Peyer's patch (tissue), 4 donors: ENCODE measurements at regions not wholly inside any gene's neighbourhood (a gene's known extent, or its start where the extent isn't known, plus 50 kb on each side); places are given as distances from the start of the nearest gene placed in this dataset.

Experiments
- DNase-seq, 3 donors: peaks; one replicate each; pipeline ENCODE4 v3.0.0-alpha.2; 2017 to 2019
- H3K27ac ChIP-seq, 4 donors: fragments of 200-600 bp; sonication (generic); one replicate each; pipeline ENCODE4 v1.5.1; 2016 to 2019
- H3K27me3 ChIP-seq, 2 donors: fragments of 200-600 bp; sonication (generic); one replicate each; pipeline ENCODE4 v1.5.1; 2019
- H3K36me3 ChIP-seq, 3 donors: fragments of 200-600 bp; sonication (generic); one replicate each; pipeline ENCODE4 v1.5.1; 2016 to 2019
- H3K4me1 ChIP-seq, 4 donors: fragments of 200-600 bp; sonication (generic); one replicate each; pipeline ENCODE4 v1.5.1; 2016 to 2019
- H3K4me3 ChIP-seq, 4 donors: fragments of 200-600 bp; sonication (generic); 1 replicate in 3 of 4; 2 replicates in 1 of 4; pipeline ENCODE4 v1.5.1; 2016 to 2019; ENCODE audit warnings: mild to moderate bottlenecking in 1 of 4
- H3K9me3 ChIP-seq, 4 donors: fragments of 200-600 bp; sonication (generic); one replicate each; pipeline ENCODE4 v1.5.1; 2016 to 2019; ENCODE audit warnings: mild to moderate bottlenecking in 1 of 4
- POLR2A ChIP-seq, 2 donors: fragments of 450-650 bp; IDR thresholded peaks; one replicate each; pipeline ENCODE4 v1.5.1; 2017; ENCODE audit warnings: antibody characterized with exemption in 2 of 2, mild to moderate bottlenecking in 2 of 2, moderate library complexity in 2 of 2
- TF ChIP-seq, protein P1 (sequence below), 6 experiments: fragments of 450-650 bp in 4 of 6; fragments of 200-600 bp in 2 of 6; sonication (generic) in 1 of 6; IDR thresholded peaks; one replicate each; pipeline ENCODE4 v1.5.1; 2017 to 2019; ENCODE audit warnings: antibody characterized with exemption in 6 of 6, mild to moderate bottlenecking in 3 of 6, moderate library complexity in 1 of 6

GRCh38 chr4:12965334-12965733 lies 518.8 kb downstream of the RAB28 start:
- no peak overlapping the region for H3K4me3 ChIP-seq

DNA sequence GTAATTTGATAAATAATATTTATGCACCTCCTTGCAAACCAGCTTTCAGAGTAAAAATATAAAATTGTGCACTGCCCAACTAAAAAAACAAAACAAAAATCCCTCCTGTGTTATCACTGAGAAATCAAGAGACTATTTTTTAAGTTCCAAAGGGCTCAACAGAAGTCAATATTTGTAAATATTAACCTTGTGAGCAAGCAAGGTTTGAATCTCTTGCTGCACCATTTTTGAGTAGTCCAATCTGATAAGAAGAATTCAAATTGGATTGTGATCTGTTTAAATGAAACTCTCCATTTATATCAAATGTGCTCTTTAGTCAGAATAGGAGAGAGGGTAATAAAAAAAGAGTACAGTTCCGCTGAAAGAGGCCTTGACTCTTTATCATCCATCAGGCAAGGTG lies 520.2 kb downstream of the RAB28 start:
- H3K27ac ChIP-seq = no peak overlapping the region
- H3K4me3 ChIP-seq = no peak overlapping the region
- no peaks in the 10 kb centered on the region for H3K36me3 ChIP-seq
- DNase-seq = no peak
- H3K4me1 ChIP-seq = no peaks in the 10 kb centered on the region
- no peaks in the 10 kb centered on the region for H3K27me3 ChIP-seq
- H3K9me3 ChIP-seq = no peaks in the 10 kb centered on the region
- no peak for TF ChIP-seq POLR2A (IDR thresholded peaks at IDR 0.05)
- TF ChIP-seq, protein P1, sequence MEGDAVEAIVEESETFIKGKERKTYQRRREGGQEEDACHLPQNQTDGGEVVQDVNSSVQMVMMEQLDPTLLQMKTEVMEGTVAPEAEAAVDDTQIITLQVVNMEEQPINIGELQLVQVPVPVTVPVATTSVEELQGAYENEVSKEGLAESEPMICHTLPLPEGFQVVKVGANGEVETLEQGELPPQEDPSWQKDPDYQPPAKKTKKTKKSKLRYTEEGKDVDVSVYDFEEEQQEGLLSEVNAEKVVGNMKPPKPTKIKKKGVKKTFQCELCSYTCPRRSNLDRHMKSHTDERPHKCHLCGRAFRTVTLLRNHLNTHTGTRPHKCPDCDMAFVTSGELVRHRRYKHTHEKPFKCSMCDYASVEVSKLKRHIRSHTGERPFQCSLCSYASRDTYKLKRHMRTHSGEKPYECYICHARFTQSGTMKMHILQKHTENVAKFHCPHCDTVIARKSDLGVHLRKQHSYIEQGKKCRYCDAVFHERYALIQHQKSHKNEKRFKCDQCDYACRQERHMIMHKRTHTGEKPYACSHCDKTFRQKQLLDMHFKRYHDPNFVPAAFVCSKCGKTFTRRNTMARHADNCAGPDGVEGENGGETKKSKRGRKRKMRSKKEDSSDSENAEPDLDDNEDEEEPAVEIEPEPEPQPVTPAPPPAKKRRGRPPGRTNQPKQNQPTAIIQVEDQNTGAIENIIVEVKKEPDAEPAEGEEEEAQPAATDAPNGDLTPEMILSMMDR (IDR thresholded peaks at IDR 0.05) = no peak

More at GRCh38 chr4:12965334-12965733, 518.8 kb downstream of the RAB28 start:
- no peak for DNase-seq
- no peaks in the 10 kb centered on the region for H3K9me3 ChIP-seq
- H3K27ac ChIP-seq = no peak overlapping the region
- H3K4me1 ChIP-seq = no peaks in the 10 kb centered on the region
- no peaks in the 10 kb centered on the region for H3K27me3 ChIP-seq
- no peak for TF ChIP-seq POLR2A (IDR thresholded peaks at IDR 0.05)
- TF ChIP-seq, protein P1 (IDR thresholded peaks at IDR 0.05) = no peak
- H3K36me3 ChIP-seq = no peaks in the 10 kb centered on the region

DNA sequence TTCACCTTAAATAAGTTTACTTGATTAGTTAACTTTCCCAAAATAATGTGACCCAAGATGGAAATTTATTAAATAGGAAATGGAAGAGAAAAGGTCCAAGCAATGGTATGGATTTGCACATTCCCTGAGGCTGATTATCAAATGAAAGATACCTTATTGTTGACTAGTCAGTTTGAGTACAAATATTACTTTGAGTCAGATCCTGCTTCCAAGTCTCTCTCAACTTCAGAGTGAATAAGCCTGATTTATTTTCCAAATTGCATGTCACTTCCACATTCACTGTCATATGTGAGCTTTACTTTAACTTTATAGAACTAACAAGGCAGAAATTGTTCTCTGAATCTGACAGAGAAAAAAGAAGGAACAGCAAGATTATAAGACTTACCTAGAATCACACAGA lies 520.8 kb downstream of the RAB28 start:
- Histone ChIP-seq H3K4me3 (no peak overlapping the region), H3K36me3 (no peaks in the 10 kb centered on the region), H3K27me3 (no peaks in the 10 kb centered on the region), H3K4me1 (no peaks in the 10 kb centered on the region), H3K27ac (no peak overlapping the region), H3K9me3 (no peaks in the 10 kb centered on the region)
- no peak for TF ChIP-seq POLR2A (IDR thresholded peaks at IDR 0.05)
- TF ChIP-seq, protein P1 (IDR thresholded peaks at IDR 0.05) = no peak
- DNase-seq = no peak

GRCh38 chr4:12961713-12962112 lies 522.4 kb downstream of the RAB28 start:
- DNase-seq = no peak
- Histone ChIP-seq H3K4me1 (no peaks in the 10 kb centered on the region), H3K27me3 (no peaks in the 10 kb centered on the region), H3K9me3 (no peaks in the 10 kb centered on the region), H3K4me3 (no peak overlapping the region), H3K27ac (no peak overlapping the region), H3K36me3 (no peaks in the 10 kb centered on the region)
- TF ChIP-seq, protein P1 (IDR thresholded peaks at IDR 0.05) = no peak
- TF ChIP-seq POLR2A (IDR thresholded peaks at IDR 0.05) = no peak

DNA sequence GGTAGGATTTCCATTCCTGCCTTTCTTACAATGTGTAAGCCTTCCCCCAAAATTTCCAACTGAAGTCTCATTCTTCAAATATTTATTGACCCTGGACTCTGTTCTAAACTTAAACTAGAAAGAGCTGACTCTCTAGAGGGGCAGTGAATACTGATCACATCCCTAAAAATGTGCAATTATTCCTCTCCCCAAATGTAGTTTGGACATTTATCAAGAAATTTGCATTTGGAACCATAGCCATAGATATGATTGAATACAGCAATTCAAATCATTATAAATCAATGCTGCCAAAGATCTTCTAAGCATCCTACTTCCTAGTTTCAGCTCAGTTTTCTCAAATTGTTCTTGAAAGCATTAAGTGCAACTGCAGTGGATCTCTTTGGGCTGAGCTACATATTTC lies 525.7 kb downstream of the RAB28 start:
- Histone ChIP-seq H3K36me3 (no peaks in the 10 kb centered on the region), H3K4me3 (no peak overlapping the region), H3K4me1 (no peaks in the 10 kb centered on the region), H3K27ac (no peak overlapping the region), H3K9me3 (no peaks in the 10 kb centered on the region), H3K27me3 (no peaks in the 10 kb centered on the region)
- no peak for TF ChIP-seq POLR2A (IDR thresholded peaks at IDR 0.05)
- TF ChIP-seq, protein P1 (IDR thresholded peaks at IDR 0.05) = no peak
- DNase-seq = no peak

DNA sequence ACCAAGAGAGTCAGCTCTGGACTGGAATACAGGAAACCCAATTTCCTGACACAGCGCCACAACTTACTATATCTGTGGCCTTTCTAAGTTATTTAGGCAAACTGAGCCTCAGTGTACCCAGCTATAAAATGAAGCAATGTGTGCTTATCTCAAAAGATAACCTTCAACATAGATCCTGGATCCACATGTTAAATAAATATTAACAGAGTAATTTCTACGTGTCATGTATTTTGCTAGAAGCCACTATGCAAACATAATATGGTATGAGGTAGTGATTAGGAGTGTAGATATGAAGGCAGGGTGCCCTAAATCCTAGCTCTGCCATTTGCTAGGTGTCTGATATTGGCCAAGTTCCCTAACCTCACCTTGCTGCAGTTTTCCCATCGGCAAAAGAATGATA lies 527.0 kb downstream of the RAB28 start:
- Histone ChIP-seq H3K9me3 (no peaks in the 10 kb centered on the region), H3K36me3 (no peaks in the 10 kb centered on the region), H3K27ac (no peak overlapping the region), H3K27me3 (no peaks in the 10 kb centered on the region), H3K4me3 (no peak overlapping the region), H3K4me1 (no peaks in the 10 kb centered on the region)
- TF ChIP-seq, protein P1 (IDR thresholded peaks at IDR 0.05) = no peak
- no peak for TF ChIP-seq POLR2A (IDR thresholded peaks at IDR 0.05)
- DNase-seq = no peak
